Activated naive CD4-positive, alpha-beta T cell treated with anti-CD3 and anti-CD28 coated beads, Interleukin-2, amount 50 U/mL, for 72 hours (primary cell): ENCODE measurements at regions not wholly inside any gene's neighbourhood (a gene's known extent, or its start where the extent isn't known, plus 50 kb on each side); places are given as distances from the start of the nearest gene placed in this dataset.
"Not testable (repeated sequence)": the region's sequence is repeated elsewhere in the genome, so short reads cannot be mapped to it uniquely, and the experiment has no call there.

ENCODE experiments used
- ATAC-seq, 2 donors: fragments of 150-1000 bp; cut with Tn5 transposase; 2 replicates each; pipeline ENCODE4 v1.10.0; 2021; ENCODE audit warnings: mild to moderate bottlenecking in 2 of 2, moderate library complexity in 2 of 2
- DNase-seq, 2 donors: peaks; one replicate each; pipeline ENCODE4 v3.0.0; 2021 to 2022; ENCODE audit warnings: low spot score in 2 of 2
- H3K27ac Mint-ChIP-seq, 2 donors: one replicate each; pipeline ENCODE4 v1.8.0; 2022; ENCODE audit warnings: mild to moderate bottlenecking in 2 of 2, mixed read lengths in 2 of 2
- H3K36me3 Mint-ChIP-seq, 2 donors: one replicate each; pipeline ENCODE4 v1.8.0; 2022; ENCODE audit warnings: mixed read lengths in 2 of 2
- H3K9me3 Mint-ChIP-seq, 2 donors: one replicate each; pipeline ENCODE4 v1.8.0; 2022; ENCODE audit warnings: mixed read lengths in 2 of 2

DNA sequence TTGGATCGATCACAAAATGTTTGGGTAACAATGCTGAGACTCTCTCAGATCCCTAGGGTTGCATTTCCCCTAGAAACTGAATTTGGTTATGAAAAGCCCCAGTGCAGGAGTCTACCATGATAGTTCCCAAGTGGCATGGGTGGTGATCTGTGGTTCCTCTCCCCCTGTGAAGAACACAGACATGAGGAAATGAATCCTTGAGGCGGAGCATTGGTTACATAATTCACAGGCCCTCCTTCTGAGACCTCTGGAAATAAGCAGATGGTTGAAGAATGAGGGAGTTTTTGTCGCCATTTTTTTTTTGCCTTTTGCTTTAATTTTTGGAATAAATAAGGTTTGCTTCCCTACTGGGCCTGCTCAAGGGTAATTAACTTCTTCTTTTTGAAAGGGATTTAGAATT is 597.0 kb upstream of the RBFOX1 start:
- ATAC-seq = no peak
- Mint-ChIP-seq H3K36me3 (peaks cover 0 to 10% of the 10 kb centered on the region in 2 donors), H3K9me3 (peaks cover 9 to 19% of the 10 kb centered on the region in 2 donors), H3K27ac (no peak overlapping the region)
- DNase-seq = no peak

- no peak for ATAC-seq
- DNase-seq = no peak
- H3K36me3 Mint-ChIP-seq = no peaks in the 10 kb centered on the region
- H3K9me3 Mint-ChIP-seq = peaks cover 0 to 9% of the 10 kb centered on the region in 2 donors
- H3K27ac Mint-ChIP-seq = no peak overlapping the region
These were observed 600.5 kb upstream of the RBFOX1 start for GRCh38 chr16:6732166-6732565.

GRCh38 chr16:6728381-6728780 is 604.3 kb upstream of the RBFOX1 start:
- Mint-ChIP-seq H3K9me3 (peaks cover 0 to 3% of the 10 kb centered on the region in 2 donors), H3K36me3 (no peaks in the 10 kb centered on the region), H3K27ac (no peak overlapping the region)
- ATAC-seq (no peak), DNase-seq (no peak)

GRCh38 chr16:6726621-6727020 is 606.0 kb upstream of the RBFOX1 start:
- ATAC-seq (no peak), DNase-seq (no peak)
- no peaks in the 10 kb centered on the region for H3K36me3 Mint-ChIP-seq
- peaks cover 0 to 3% of the 10 kb centered on the region in 2 donors for H3K9me3 Mint-ChIP-seq
- no peak overlapping the region for H3K27ac Mint-ChIP-seq

- ATAC-seq (no peak), DNase-seq (no peak)
- Mint-ChIP-seq H3K9me3 (peaks cover 0 to 3% of the 10 kb centered on the region in 2 donors), H3K36me3 (no peaks in the 10 kb centered on the region), H3K27ac (no peak overlapping the region)
These were observed 606.9 kb upstream of the RBFOX1 start for GRCh38 chr16:6725634-6726331.

- DNase-seq, ATAC-seq, H3K9me3 Mint-ChIP-seq, H3K36me3 Mint-ChIP-seq, H3K27ac Mint-ChIP-seq: not testable (repeated sequence)
These were observed 607.4 kb upstream of the RBFOX1 start for GRCh38 chr16:6725206-6725605.

GRCh38 chr16:6722786-6723185 is 609.9 kb upstream of the RBFOX1 start:
- H3K9me3 Mint-ChIP-seq = peaks cover 10 to 16% of the 10 kb centered on the region in 2 donors

GRCh38 chr16:6714510-6714909 is 618.1 kb upstream of the RBFOX1 start:
- ATAC-seq = no peak
- H3K36me3 Mint-ChIP-seq = peaks cover 7 to 30% of the 10 kb centered on the region in 2 donors
- no peak for DNase-seq
- no peak overlapping the region for H3K27ac Mint-ChIP-seq
- peaks cover 39 to 54% of the 10 kb centered on the region in 2 donors for H3K9me3 Mint-ChIP-seq

More at GRCh38 chr16:6722786-6723185, 609.9 kb upstream of the RBFOX1 start:
- Mint-ChIP-seq H3K27ac (no peak overlapping the region), H3K36me3 (peaks cover 0 to 12% of the 10 kb centered on the region in 2 donors)
- no peak for DNase-seq
- ATAC-seq = no peak

DNA sequence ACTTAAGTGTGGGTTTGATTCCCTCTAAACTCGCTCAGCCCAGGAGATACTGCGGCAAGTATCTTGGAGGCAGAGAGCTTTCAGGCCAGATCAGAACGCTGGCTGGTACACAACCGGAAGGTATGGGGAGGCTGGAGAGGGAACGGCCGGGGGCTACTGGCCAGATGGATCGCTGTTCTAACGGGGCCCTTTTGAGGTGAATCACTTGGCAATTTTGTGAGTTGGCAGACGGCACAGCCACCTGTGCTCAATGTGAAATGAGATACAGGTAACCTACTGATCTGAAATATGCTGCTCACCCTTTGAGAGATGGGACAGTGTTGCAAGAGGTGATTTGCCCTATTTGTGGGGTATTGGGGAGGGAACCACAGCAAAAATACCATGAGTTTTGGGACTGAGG is 622.9 kb upstream of the RBFOX1 start:
- DNase-seq = no peak
- Mint-ChIP-seq H3K9me3 (peaks cover 41 to 53% of the 10 kb centered on the region in 2 donors), H3K27ac (no peak overlapping the region), H3K36me3 (peaks cover 7 to 23% of the 10 kb centered on the region in 2 donors)
- no peak for ATAC-seq

DNA sequence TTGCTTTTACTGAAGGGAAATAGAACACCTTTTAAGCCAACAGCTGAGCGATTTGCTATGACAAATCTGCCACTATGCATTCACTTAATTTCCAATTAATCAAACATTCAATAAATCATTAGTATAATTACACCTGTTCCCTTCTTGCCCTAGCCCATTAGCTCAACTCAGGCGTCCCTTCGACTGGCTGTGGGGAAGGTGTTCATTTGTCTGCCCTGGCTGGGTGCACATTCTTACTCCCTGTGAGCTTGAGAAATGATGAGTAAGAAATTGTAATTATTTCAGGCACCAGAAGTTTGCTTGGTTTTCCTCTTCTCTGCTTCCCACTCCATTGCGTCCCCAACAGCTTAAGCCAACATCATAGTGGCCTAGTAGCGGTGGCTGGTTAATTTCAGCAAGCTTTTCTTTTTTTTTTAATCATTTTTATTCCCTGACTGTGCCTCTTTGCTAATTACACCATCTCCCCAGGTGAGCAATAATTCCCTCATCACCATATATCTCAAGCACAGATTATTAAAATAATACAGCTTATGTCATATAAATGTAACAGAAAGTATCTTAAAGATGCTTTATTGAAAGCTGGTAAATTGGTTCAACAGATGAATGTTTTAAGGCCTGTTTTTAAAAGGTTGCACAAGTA is 623.9 kb upstream of the RBFOX1 start:
- no peak for DNase-seq
- H3K36me3 Mint-ChIP-seq = peaks cover 6 to 21% of the 10 kb centered on the region in 2 donors
- H3K9me3 Mint-ChIP-seq = peaks cover 49 to 52% of the 10 kb centered on the region in 2 donors
- no peak for ATAC-seq
- no peak overlapping the region for H3K27ac Mint-ChIP-seq

DNA sequence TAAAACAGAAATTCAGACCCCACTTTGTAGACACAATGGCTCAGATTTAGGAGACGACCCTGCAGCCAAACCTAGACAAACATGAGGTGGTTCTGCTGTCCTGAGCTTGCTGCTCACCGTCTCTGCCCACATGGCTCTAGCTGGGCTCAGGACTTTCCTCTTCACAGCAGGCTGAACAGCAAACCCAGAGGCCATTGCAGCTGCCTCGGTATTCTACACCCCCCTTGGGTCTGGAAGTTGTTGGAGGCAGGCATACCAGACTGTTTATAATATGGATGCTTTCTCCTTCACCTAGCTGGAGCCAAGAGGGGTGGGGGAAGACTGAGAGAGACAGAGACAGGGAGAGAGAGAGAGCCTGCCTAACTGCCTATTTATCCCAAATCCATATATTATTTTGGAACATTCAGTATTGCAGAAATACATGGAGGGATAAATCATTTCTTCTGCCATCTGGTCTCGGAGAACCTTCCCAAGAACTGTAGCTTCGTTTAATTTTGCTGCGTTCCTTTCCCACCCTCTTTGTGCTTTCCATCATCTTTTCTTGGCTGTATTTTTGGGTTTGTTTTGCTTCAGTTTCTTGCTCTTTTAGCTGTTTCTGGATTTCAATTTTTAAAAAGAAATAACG is 628.2 kb upstream of the RBFOX1 start:
- H3K27ac Mint-ChIP-seq = no peak overlapping the region
- no peak for DNase-seq
- ATAC-seq = no peak

DNA sequence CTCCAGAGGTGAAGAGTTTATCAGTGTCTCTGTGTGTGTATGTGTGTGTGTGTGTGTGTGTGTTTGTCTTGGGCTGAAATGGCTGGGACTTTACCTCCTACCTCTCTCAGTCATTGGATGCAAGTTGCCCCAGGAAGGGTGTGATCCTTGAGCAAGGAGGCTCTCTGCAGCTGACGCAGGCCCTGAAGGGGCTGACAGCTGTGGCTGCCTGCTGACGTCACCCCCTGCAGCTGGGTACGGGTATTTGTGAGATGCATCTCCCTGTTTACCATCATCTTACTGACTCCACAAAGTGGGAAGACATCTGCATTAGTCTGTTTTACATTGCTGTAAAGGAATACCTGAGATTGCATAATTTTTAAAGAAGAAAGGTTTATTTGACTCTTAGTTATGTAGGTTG is 631.5 kb upstream of the RBFOX1 start:
- DNase-seq = no peak
- Mint-ChIP-seq H3K27ac (no peak overlapping the region), H3K9me3 (peaks cover 29 to 34% of the 10 kb centered on the region in 2 donors), H3K36me3 (peaks cover 0 to 6% of the 10 kb centered on the region in 2 donors)
- no peak for ATAC-seq

More for the DNA sequence above, 628.2 kb upstream of the RBFOX1 start:
- Mint-ChIP-seq H3K9me3 (peaks cover 34 to 43% of the 10 kb centered on the region in 2 donors), H3K36me3 (peaks cover 0 to 6% of the 10 kb centered on the region in 2 donors)

- DNase-seq = no peak
- H3K36me3 Mint-ChIP-seq = peaks cover 0 to 6% of the 10 kb centered on the region in 2 donors
- H3K9me3 Mint-ChIP-seq = peaks cover 21 to 22% of the 10 kb centered on the region in 2 donors
- ATAC-seq = no peak
- no peak overlapping the region for H3K27ac Mint-ChIP-seq
These were observed 634.1 kb upstream of the RBFOX1 start for GRCh38 chr16:6698548-6698947.

DNA sequence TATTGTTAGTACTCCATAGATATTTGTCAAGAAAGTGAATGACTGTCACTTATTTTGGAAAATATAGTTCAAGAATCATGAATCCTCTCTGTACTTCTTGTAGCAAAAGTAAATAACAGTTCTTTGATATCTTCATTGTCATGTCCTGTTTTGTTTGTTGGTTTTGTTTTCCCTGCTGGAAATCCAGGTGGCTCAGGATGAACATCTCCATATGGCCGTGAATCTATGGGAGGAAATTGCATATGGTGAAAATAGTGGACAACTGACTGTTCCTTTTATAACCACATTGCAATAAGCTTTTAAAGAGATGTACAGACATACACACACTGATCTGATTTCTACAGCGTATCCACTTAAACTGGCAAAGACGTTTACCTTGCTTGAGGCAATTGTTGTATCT is 637.0 kb upstream of the RBFOX1 start:
- DNase-seq (no peak), ATAC-seq (no peak)
- no peak overlapping the region for H3K27ac Mint-ChIP-seq

DNA sequence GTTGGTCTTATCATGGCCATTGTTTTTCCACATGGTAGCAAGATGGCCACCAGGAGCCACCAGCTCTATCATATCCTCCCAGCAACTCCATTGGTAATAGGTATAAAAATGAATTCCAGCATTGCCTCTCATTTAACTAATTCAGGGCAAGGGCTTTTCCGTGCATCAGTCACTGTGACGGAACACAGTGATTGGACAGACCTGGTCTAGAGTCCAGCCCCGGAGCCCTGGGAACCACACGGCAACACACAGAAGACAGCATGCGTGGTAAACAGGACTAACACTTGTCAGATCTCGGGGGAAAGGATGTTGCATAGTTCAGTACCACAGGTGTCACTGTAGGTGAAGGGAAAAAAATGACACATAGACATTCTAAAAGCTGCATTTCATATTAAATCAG is 638.0 kb upstream of the RBFOX1 start:
- no peak for DNase-seq
- no peaks in the 10 kb centered on the region for H3K36me3 Mint-ChIP-seq
- peaks cover 10 to 12% of the 10 kb centered on the region in 2 donors for H3K9me3 Mint-ChIP-seq
- ATAC-seq = no peak
- H3K27ac Mint-ChIP-seq = no peak overlapping the region

More for the DNA sequence above, 637.0 kb upstream of the RBFOX1 start:
- peaks cover 11 to 14% of the 10 kb centered on the region in 2 donors for H3K9me3 Mint-ChIP-seq
- no peaks in the 10 kb centered on the region for H3K36me3 Mint-ChIP-seq

DNA sequence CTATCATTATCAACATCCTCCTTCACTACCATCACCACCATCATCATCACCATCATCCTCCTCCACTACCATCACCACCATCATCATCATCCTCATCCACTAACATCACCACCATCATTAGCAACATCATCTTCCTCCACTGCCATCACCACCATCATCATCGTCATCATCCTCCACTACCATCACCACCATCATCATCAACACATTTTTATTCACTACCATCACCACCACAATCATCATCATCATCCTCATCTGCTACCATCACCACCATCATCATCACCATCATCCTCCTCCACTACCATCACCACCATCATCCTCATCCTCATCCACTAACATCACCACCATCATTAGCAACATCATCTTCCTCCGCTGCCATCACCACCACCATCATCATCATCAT is 639.2 kb upstream of the RBFOX1 start:
- H3K36me3 Mint-ChIP-seq, H3K9me3 Mint-ChIP-seq, H3K27ac Mint-ChIP-seq, ATAC-seq, DNase-seq: not testable (repeated sequence)

DNA sequence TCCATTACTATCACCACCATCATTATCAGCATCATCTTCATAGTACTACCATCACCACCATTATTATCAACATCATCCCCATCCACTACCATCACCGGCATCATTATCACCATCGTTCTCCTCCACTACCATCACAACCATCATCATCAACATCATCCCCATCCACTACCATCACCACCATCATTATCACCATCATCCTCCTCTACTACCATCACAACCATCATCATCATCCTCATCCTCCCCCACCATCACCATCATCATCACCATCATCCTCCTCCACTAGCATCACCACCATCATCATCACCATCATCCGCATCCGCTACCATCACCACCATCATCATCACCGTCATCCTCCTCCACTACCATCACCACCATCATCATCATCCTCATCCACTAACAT is 639.8 kb upstream of the RBFOX1 start:
- ATAC-seq (no peak), DNase-seq (no peak)
- Mint-ChIP-seq H3K27ac (no peak overlapping the region), H3K36me3 (peaks cover 3 to 4% of the 10 kb centered on the region in 2 donors), H3K9me3 (peaks cover 4 to 7% of the 10 kb centered on the region in 2 donors)
